GM12878 (cell line): ENCODE measurements at regions not wholly inside any gene's neighbourhood (a gene's known extent, or its start where the extent isn't known, plus 50 kb on each side); places are given as distances from the start of the nearest gene placed in this dataset.

Experiments used
- ATAC-seq: fragments of 200-7000 bp; cut with Tn5 transposase; 3 replicates; pipeline ENCODE4 v1.9.1; 2020; ENCODE audit warnings: mild to moderate bottlenecking, moderate library complexity
- BruUV-seq: library from RNA; stranded (reverse); fragments of 400-500 nt; replicated peaks from 2 replicates; lab custom pipeline; 2021; lab: Mats Ljungman, UMichigan
- CTCF ChIA-PET: fragments of 300-600 bp; sonication (Branson Sonifier 250); formaldehyde crosslinking; extraction: SDS; loops from one replicate; lab custom pipeline; 2021; ENCODE audit warnings: inconsistent platforms; lab: Yijun Ruan, JAX
- POLR2A ChIA-PET: fragments of 350-600 bp; formaldehyde crosslinking; extraction: SDS; loops from one replicate; lab custom pipeline; 2021; ENCODE audit warnings: inconsistent platforms; lab: Charles Lee
- RAD21 ChIA-PET: fragments of 300-600 bp; sonication (Branson Sonifier 250); formaldehyde crosslinking; loops from one replicate; lab custom pipeline; 2023; ENCODE audit warnings: antibody characterized with exemption; ENCODE audit not compliant: unreplicated experiment; lab: Charles Lee
- SMC1A ChIA-PET: fragments of 300-600 bp; sonication (Branson Sonifier 250); formaldehyde crosslinking; loops from one replicate; lab custom pipeline; 2023; ENCODE audit not compliant: unreplicated experiment, uncharacterized antibody; lab: Charles Lee
- DNase-seq: peaks from one replicate; pipeline ENCODE4 v3.0.0-alpha.2; 2011; ENCODE audit warnings: low read depth, low spot score
- FAIRE-seq: peaks from 3 replicates; lab custom pipeline; 2011; peaks lifted over from hg19 to GRCh38; lab: Jason Lieb, UNC
- H2AFZ ChIP-seq: 2 replicates; pipeline ENCODE4 v1.6.0; 2011; ENCODE audit warnings: low read depth, low read length, control low read depth; ENCODE audit not compliant: control insufficient read depth
- H3K27ac ChIP-seq: 2 replicates; pipeline ENCODE4 v1.5.1; 2011; ENCODE audit warnings: control low read depth; ENCODE audit not compliant: control insufficient read depth, insufficient read depth
- H3K27me3 ChIP-seq, 2 experiments: replicated peaks in 1 of 2; 2 replicates each; pipeline versions ENCODE4 v1.6.0 to v1.6.1; 2011; ENCODE audit warnings: low read length in 1 of 2; ENCODE audit not compliant: control insufficient read depth in 2 of 2, insufficient read depth in 2 of 2
- H3K36me3 ChIP-seq, 2 experiments: 2 replicates each; pipeline ENCODE4 v1.5.1; 2011; ENCODE audit warnings: low read length in 1 of 2; ENCODE audit not compliant: control insufficient read depth in 2 of 2, insufficient read depth in 2 of 2
- H3K4me1 ChIP-seq: 2 replicates; pipeline ENCODE4 v1.6.1; 2011; ENCODE audit warnings: mild to moderate bottlenecking, low read length, moderate library complexity, mixed read lengths; ENCODE audit not compliant: control insufficient read depth, insufficient read depth
- H3K4me2 ChIP-seq: 2 replicates; pipeline ENCODE4 v1.6.0; 2011; ENCODE audit warnings: control low read depth; ENCODE audit not compliant: control insufficient read depth, insufficient read depth
- H3K4me3 ChIP-seq: fragments of 200-600 bp; sonication (generic); 2 replicates; pipeline ENCODE4 v1.5.1; 2016
- H3K79me2 ChIP-seq: 2 replicates; pipeline ENCODE4 v1.6.0; 2011; ENCODE audit warnings: low read length; ENCODE audit not compliant: control insufficient read depth, insufficient read depth
- H3K9ac ChIP-seq: 2 replicates; pipeline ENCODE4 v1.8.0; 2011; ENCODE audit warnings: low read length, control low read depth, mixed read lengths; ENCODE audit not compliant: control insufficient read depth, insufficient read depth
- H3K9me3 ChIP-seq: replicated peaks from 3 replicates; pipeline ENCODE4 v1.5.1; 2011; ENCODE audit warnings: mild to moderate bottlenecking, low read length; ENCODE audit not compliant: control insufficient read depth, insufficient read depth
- H4K20me1 ChIP-seq: 2 replicates; pipeline ENCODE4 v1.6.0; 2011; ENCODE audit not compliant: control insufficient read depth, insufficient read depth
- DPF2 ChIP-seq: fragments of 450-650 bp; IDR thresholded peaks from 2 replicates; pipeline ENCODE4 v1.6.1; 2017; ENCODE audit warnings: mild to moderate bottlenecking
- HDGF ChIP-seq: fragments of 450-650 bp; IDR thresholded peaks from 2 replicates; pipeline ENCODE4 v1.6.1; 2016; ENCODE audit warnings: antibody characterized with exemption
- RAD51 ChIP-seq: fragments of 450-650 bp; IDR thresholded peaks from 2 replicates; pipeline ENCODE4 v1.6.1; 2016; ENCODE audit warnings: moderate library complexity, mild to moderate bottlenecking, inconsistent platforms
- SIX5 ChIP-seq: IDR thresholded peaks from 2 replicates; pipeline ENCODE4 v1.6.1; 2011; ENCODE audit warnings: mild to moderate bottlenecking, low read depth, low read length, moderate library complexity; ENCODE audit not compliant: severe bottlenecking
- WGBS: methylation state at CpG from one replicate; pipeline ENCODE4 v1.1.6; 2016; ENCODE audit warnings: low lambda C conversion rate; ENCODE audit not compliant: insufficient replicate concordance, insufficient coverage; ENCODE audit errors: missing lambda C conversion rate; 5-methylcytosine and 5-hydroxymethylcytosine counted together
- in situ Hi-C: fragments of 300-500 bp; cut with MboI; formaldehyde crosslinking; loops from 9 replicates; pipeline ENCODE4 v1.14.3; 2018; ENCODE audit warnings: mixed read lengths
- intact Hi-C: fragments of 100-400 bp; cut with micrococcal nuclease; formaldehyde crosslinking; loops from one replicate; pipeline ENCODE4 v1.14.2; 2022; ENCODE audit not compliant: unreplicated experiment
- TF ChIP-seq, protein P1 (sequence below): IDR thresholded peaks from 2 replicates; pipeline ENCODE4 v1.6.1; 2012; ENCODE audit warnings: low read depth, low read length, improper control_type of control experiment
- TF ChIP-seq, protein P2 (sequence below): fragments of 450-650 bp; IDR thresholded peaks from 2 replicates; pipeline ENCODE4 v1.6.1; 2018; ENCODE audit warnings: borderline replicate concordance, mild to moderate bottlenecking; ENCODE audit not compliant: partially characterized antibody

DNA sequence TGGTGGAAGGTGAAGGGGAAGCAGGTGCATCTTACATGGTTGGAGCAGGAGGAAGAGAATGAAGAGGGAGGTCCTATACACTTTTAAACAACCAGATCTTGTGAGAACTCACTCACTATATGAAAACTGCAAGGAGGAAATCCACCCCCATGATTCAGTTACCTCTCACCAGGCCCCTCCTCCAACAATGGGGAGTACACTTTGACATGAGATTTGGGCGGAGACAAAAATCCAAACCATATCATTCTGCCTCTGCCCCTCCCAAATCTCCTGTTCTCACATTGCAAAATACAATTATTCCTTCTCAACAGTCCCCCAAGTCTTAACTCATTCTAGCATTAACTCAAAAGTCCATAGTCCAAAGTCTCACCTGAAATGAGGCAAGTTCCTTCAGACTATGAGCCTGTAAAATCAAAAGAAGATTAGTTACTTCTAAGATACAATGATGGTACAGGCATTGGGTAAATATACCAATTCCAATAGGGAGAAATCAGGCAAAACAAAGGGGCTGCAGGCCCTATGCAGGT, 60.5 kb downstream of the EDN1 start:
- Histone ChIP-seq H3K4me3 (no peak overlapping the region), H3K4me1 (peaks cover 13% of the 10 kb centered on the region), H3K9ac (no peak overlapping the region), H3K79me2 (no peaks in the 10 kb centered on the region), H3K9me3 (peaks cover 27% of the 10 kb centered on the region), H3K27me3 (no peaks in the 10 kb centered on the region), H2AFZ (no peak overlapping the region), H3K4me2 (no peak overlapping the region), H3K36me3 (no peaks in the 10 kb centered on the region), H3K27ac (no peak overlapping the region), H4K20me1 (no peaks in the 10 kb centered on the region)
- ATAC-seq (no peak), FAIRE-seq (no peak), DNase-seq (no peak)
- in situ Hi-C loops = loop anchor here (25.0 kb wide), 1 partner anchor 1762 kb away; the partner anchor contains the start of gene CD83
- RAD21 ChIA-PET = interaction anchor here (10.1 kb wide), 1 partner anchor 17 kb away, joined by 152 read pairs; no protein-coding TSS in a partner anchor
- intact Hi-C loops = loop anchor here (10.0 kb wide), 1 partner anchor 236 kb away; no protein-coding TSS in a partner anchor
- 100% methylated on average over 1 of the region's 1 CpG for WGBS
- no TSS peak for BruUV-seq
- CTCF ChIA-PET = no interaction called here
- SMC1A ChIA-PET = no interaction called here
- POLR2A ChIA-PET = interaction anchor here (1.1 kb wide), 1 partner anchor 14 kb away, joined by 3 read pairs; no protein-coding TSS in a partner anchor
- TF ChIP-seq HDGF (no peak), RAD51 (no peak), DPF2 (no peak), SIX5 (no peak)
- TF ChIP-seq, protein P1, sequence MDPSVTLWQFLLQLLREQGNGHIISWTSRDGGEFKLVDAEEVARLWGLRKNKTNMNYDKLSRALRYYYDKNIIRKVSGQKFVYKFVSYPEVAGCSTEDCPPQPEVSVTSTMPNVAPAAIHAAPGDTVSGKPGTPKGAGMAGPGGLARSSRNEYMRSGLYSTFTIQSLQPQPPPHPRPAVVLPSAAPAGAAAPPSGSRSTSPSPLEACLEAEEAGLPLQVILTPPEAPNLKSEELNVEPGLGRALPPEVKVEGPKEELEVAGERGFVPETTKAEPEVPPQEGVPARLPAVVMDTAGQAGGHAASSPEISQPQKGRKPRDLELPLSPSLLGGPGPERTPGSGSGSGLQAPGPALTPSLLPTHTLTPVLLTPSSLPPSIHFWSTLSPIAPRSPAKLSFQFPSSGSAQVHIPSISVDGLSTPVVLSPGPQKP = no peak
- TF ChIP-seq, protein P2, sequence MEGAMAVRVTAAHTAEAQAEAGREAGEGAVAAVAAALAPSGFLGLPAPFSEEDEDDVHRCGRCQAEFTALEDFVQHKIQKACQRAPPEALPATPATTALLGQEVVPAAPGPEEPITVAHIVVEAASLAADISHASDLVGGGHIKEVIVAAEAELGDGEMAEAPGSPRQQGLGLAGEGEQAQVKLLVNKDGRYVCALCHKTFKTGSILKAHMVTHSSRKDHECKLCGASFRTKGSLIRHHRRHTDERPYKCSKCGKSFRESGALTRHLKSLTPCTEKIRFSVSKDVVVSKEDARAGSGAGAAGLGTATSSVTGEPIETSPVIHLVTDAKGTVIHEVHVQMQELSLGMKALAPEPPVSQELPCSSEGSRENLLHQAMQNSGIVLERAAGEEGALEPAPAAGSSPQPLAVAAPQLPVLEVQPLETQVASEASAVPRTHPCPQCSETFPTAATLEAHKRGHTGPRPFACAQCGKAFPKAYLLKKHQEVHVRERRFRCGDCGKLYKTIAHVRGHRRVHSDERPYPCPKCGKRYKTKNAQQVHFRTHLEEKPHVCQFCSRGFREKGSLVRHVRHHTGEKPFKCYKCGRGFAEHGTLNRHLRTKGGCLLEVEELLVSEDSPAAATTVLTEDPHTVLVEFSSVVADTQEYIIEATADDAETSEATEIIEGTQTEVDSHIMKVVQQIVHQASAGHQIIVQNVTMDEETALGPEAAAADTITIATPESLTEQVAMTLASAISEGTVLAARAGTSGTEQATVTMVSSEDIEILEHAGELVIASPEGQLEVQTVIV = no peak
